ENCODE measurements at regions not wholly inside any gene's neighbourhood (a gene's known extent, or its start where the extent isn't known, plus 50 kb on each side); places are given as distances from the start of the nearest gene placed in this dataset.

DNA sequence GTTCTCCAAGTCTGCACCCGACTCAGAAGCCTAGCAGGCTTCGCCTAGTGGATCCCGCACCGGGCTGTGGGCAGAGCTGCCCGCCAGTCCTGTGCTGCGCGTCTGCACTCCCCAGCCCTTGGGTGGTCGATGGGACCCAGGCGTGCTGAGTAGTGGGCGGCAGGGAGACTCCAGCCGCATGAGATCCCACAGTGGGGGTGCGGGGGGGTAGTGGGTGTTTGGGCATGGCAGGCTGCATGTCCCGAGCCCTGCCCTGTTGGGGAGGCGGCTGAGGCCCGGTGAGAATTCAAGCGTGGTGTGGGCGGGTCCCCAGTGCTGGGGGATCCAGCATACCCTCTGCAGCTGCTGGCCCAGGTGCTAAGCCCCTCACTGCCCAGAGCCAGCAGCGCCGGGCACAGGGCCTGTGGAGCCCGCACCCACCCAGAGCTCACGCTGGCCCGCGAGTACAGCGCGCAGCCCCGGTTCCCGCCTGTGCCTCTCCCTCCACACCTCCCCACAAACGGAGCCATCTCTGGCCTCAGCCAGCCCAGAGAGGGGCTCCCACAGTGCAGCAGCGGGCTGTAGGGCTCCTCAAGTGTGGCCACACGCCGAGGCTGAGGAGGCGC is 53.9 kb upstream of the BNC2 start (continued):
- no peak for TF ChIP-seq POLR2A (IDR thresholded peaks at IDR 0.05; ENCODE audit: borderline replicate concordance, extremely low read depth, insufficient read depth, insufficient read length)
- TF ChIP-seq ZNF274 (IDR thresholded peaks at IDR 0.05; ENCODE audit: low read depth, low read length): no peak
- no peak for TF ChIP-seq SP1 (IDR thresholded peaks at IDR 0.05; ENCODE audit: low read depth)
- TF ChIP-seq ZFX (IDR thresholded peaks at IDR 0.05): no peak
- no peak for TF ChIP-seq ZBTB33 (IDR thresholded peaks at IDR 0.05; ENCODE audit: extremely low read depth, insufficient replicate concordance, low read length)
- TF ChIP-seq FOSL1 (IDR thresholded peaks at IDR 0.05; ENCODE audit: low read depth): no peak

- Histone ChIP-seq H3K36me3 (ENCODE audit: control insufficient read depth in 1 of 2, insufficient read depth in 2 of 2, low read length in 2 of 2) (no peaks in the 10 kb centered on the region), H3K27ac (ENCODE audit: low read depth, low read length) (no peak overlapping the region), H3K27me3 (ENCODE audit: insufficient read depth, low read length) (no peaks in the 10 kb centered on the region), H2AFZ (ENCODE audit: low read depth, low read length, poor library complexity, severe bottlenecking) (no peak overlapping the region), H3K9ac (ENCODE audit: low read length) (no peak overlapping the region), H3K4me1 (ENCODE audit: control insufficient read depth in 1 of 2, insufficient read depth in 2 of 2, low read length in 2 of 2) (no peaks in the 10 kb centered on the region; a peak in 1 of 4 replicates), H3K9me3 (ENCODE audit: control insufficient read depth in 1 of 2, insufficient read depth in 1 of 2, low read depth in 1 of 2, low read length in 2 of 2) (no peaks in the 10 kb centered on the region; a peak in 1 of 4 replicates), H3K9me2 (ENCODE audit: insufficient read depth) (no peaks in the 10 kb centered on the region), H4K20me1 (ENCODE audit: insufficient read depth) (no peaks in the 10 kb centered on the region), H3K79me2 (ENCODE audit: insufficient read depth, low read length) (no peaks in the 10 kb centered on the region), H3K4me3 (replicated peaks in 1 of 2; ENCODE audit: low read depth in 1 of 2, low read length in 2 of 2) (no peak overlapping the region), H3K4me2 (ENCODE audit: low read length) (no peak overlapping the region)
- POLR2A ChIA-PET: no interaction called here
- no TSS peak for BruUV-seq (replicated peaks)
- intact Hi-C loops (cut with micrococcal nuclease): loop anchor here (10.0 kb wide), 1 partner anchor 727 kb away; no protein-coding TSS in a partner anchor
- ATAC-seq: 0 out of 2 replicates have a peak, but pooled peaks have one; percentile 22
- RAD21 ChIA-PET (ENCODE audit: low non-redundant PET in 1 of 2, low total read pairs in 2 of 2, uncharacterized antibody in 2 of 2, unreplicated experiment in 2 of 2): no interaction called here
- peak; percentile 7 for DNase-seq (ENCODE audit: low read depth, low spot score)
- TF ChIP-seq TCF7L2 (IDR thresholded peaks at IDR 0.05; ENCODE audit: borderline replicate concordance, extremely low read depth, insufficient read depth, insufficient read length) (no peak), RAD21 (IDR thresholded peaks at IDR 0.05; ENCODE audit: low read depth) (peak; percentile 26; the same call in 1 of the 2 replicates), ZBTB33 (IDR thresholded peaks at IDR 0.05; ENCODE audit: extremely low read depth, insufficient replicate concordance, low read length) (no peak), FOSL1 (IDR thresholded peaks at IDR 0.05; ENCODE audit: low read depth) (0 out of 2 replicates have a peak, but pooled peaks have one; percentile 8), JUND (IDR thresholded peaks at IDR 0.05) (no peak), ATF3 (IDR thresholded peaks at IDR 0.05) (no peak)
- CTCF ChIA-PET: no interaction called here
Observed at GRCh38 chr9:16921855-16922254, 51.4 kb upstream of the BNC2 start.

All from HCT116 (cell line).